Mesothelial cell of epicardium (in vitro differentiated cells): ENCODE measurements at regions not wholly inside any gene's neighbourhood (a gene's known extent, or its start where the extent isn't known, plus 50 kb on each side); places are given as distances from the start of the nearest gene placed in this dataset.

Source experiments
- DNase-seq, 2 experiments: peaks; one replicate each; pipeline ENCODE4 v3.0.0; 2021; ENCODE audit warnings: low spot score in 2 of 2; ENCODE audit not compliant: unreplicated experiment in 2 of 2
- H3K27ac Mint-ChIP-seq: 2 replicates; pipeline ENCODE4 v1.8.0; 2021; ENCODE audit warnings: mixed read lengths
- H3K27me3 Mint-ChIP-seq: 2 replicates; pipeline ENCODE4 v1.8.0; 2021; ENCODE audit warnings: low read depth, mixed read lengths
- H3K36me3 Mint-ChIP-seq: 2 replicates; pipeline ENCODE4 v1.8.0; 2021; ENCODE audit warnings: mixed read lengths
- H3K4me1 Mint-ChIP-seq: 2 replicates; pipeline ENCODE4 v1.8.0; 2021; ENCODE audit warnings: mixed read lengths
- H3K4me3 Mint-ChIP-seq: 2 replicates; pipeline ENCODE4 v1.8.0; 2021; ENCODE audit warnings: mild to moderate bottlenecking, moderate library complexity, mixed read lengths
- H3K9me3 Mint-ChIP-seq: 2 replicates; pipeline ENCODE4 v1.8.0; 2021; ENCODE audit warnings: mixed read lengths
- CTCF ChIP-seq: fragments of 200-600 bp; sonication (generic); IDR thresholded peaks from one replicate; pipeline ENCODE4 v1.5.0; 2021; ENCODE audit warnings: antibody characterized with exemption; ENCODE audit not compliant: unreplicated experiment

GRCh38 chr2:234128606-234129005 is 78.1 kb downstream of the SPP2 start:
- no peaks in the 10 kb centered on the region for H3K36me3 Mint-ChIP-seq
- no peak overlapping the region for H3K27ac Mint-ChIP-seq
- H3K9me3 Mint-ChIP-seq, result no peaks in the 10 kb centered on the region

More at GRCh38 chr2:234128606-234129005, 78.1 kb downstream of the SPP2 start:
- TF ChIP-seq CTCF, result no peak
- Mint-ChIP-seq H3K4me1 (peaks cover 9% of the 10 kb centered on the region), H3K4me3 (no peak overlapping the region), H3K27me3 (peaks cover 11% of the 10 kb centered on the region)
- no peak for DNase-seq
